HG03521 (cell line): ENCODE measurements at regions not wholly inside any gene's neighbourhood (a gene's known extent, or its start where the extent isn't known, plus 50 kb on each side); places are given as distances from the start of the nearest gene placed in this dataset.

Experiments
- ATAC-seq: cut with Tn5 transposase; IDR thresholded peaks from one replicate; pipeline ENCODE4 v1.9.1; 2021; ENCODE audit warnings: mild to moderate bottlenecking, moderate library complexity; ENCODE audit not compliant: unreplicated experiment

- ATAC-seq: no peak
Measured at GRCh38 chr18:55064073-55064472, 104.8 kb upstream of the CCDC68 start.

- ATAC-seq: no peak
Measured at GRCh38 chr18:55054021-55054990, 95.0 kb upstream of the CCDC68 start.

- ATAC-seq: no peak
Measured at GRCh38 chr18:55048892-55049291, 89.6 kb upstream of the CCDC68 start.

GRCh38 chr18:55047546-55047945 is 88.3 kb upstream of the CCDC68 start:
- no peak for ATAC-seq

GRCh38 chr18:55041366-55041765 is 82.1 kb upstream of the CCDC68 start:
- ATAC-seq: no peak

GRCh38 chr18:55038162-55038561 is 78.9 kb upstream of the CCDC68 start:
- ATAC-seq: no peak

GRCh38 chr18:55034742-55035141 is 75.5 kb upstream of the CCDC68 start:
- ATAC-seq: no peak

GRCh38 chr18:55031979-55032378 is 72.7 kb upstream of the CCDC68 start:
- ATAC-seq: peak; percentile 46

- ATAC-seq: peak; percentile 20
Measured at GRCh38 chr18:55031576-55031975, 72.3 kb upstream of the CCDC68 start.

GRCh38 chr18:55031164-55031563 is 71.9 kb upstream of the CCDC68 start:
- ATAC-seq: no peak

GRCh38 chr18:55024564-55024963 is 65.3 kb upstream of the CCDC68 start:
- no peak for ATAC-seq

- ATAC-seq: no peak
Measured at GRCh38 chr18:55018602-55019001, 59.3 kb upstream of the CCDC68 start.

GRCh38 chr18:55014095-55014494 is 54.8 kb upstream of the CCDC68 start:
- ATAC-seq: no peak

GRCh38 chr18:55013685-55014084 is 54.4 kb upstream of the CCDC68 start:
- ATAC-seq: no peak

- ATAC-seq: no peak
Measured at GRCh38 chr18:55013086-55013485, 53.8 kb upstream of the CCDC68 start.

GRCh38 chr18:55012008-55012407 is 52.7 kb upstream of the CCDC68 start:
- ATAC-seq: no peak
